CD4-positive, alpha-beta T cell treated with Interleukin-2 at 100 ng/mL for 4 hours (primary cell): ENCODE measurements at regions not wholly inside any gene's neighbourhood (a gene's known extent, or its start where the extent isn't known, plus 50 kb on each side); places are given as distances from the start of the nearest gene placed in this dataset.

Experiments
- DNase-seq: peaks from one replicate; pipeline ENCODE4 v3.0.0-alpha.2; 2020; ENCODE audit warnings: low spot score

GRCh38 chr13:82947683-82948082 is 934.6 kb downstream of the SLITRK1 start:
- no peak for DNase-seq

- no peak for DNase-seq
Observed at GRCh38 chr13:82947191-82947621, 935.1 kb downstream of the SLITRK1 start.

- DNase-seq, result no peak
Observed at GRCh38 chr13:82938644-82939043, 943.6 kb downstream of the SLITRK1 start.

GRCh38 chr13:82934000-82934399 is 948.3 kb downstream of the SLITRK1 start:
- DNase-seq, result no peak

- DNase-seq, result no peak
Observed at GRCh38 chr13:82925114-82925513, 957.2 kb downstream of the SLITRK1 start.

- DNase-seq, result no peak
Observed at GRCh38 chr13:82917984-82918383, 964.3 kb downstream of the SLITRK1 start.

- DNase-seq, result no peak
Observed at GRCh38 chr13:82912564-82912963, 969.7 kb downstream of the SLITRK1 start.

GRCh38 chr13:82905071-82905470 is 977.2 kb downstream of the SLITRK1 start:
- no peak for DNase-seq

GRCh38 chr13:82900453-82900852 is 981.8 kb downstream of the SLITRK1 start:
- DNase-seq, result no peak

- no peak for DNase-seq
Observed at GRCh38 chr13:82898586-82898985, 983.7 kb downstream of the SLITRK1 start.

GRCh38 chr13:82879921-82880320 is 1002.4 kb downstream of the SLITRK1 start:
- DNase-seq, result no peak

GRCh38 chr13:82878536-82878935 is 1003.7 kb downstream of the SLITRK1 start:
- DNase-seq, result no peak

GRCh38 chr13:82867284-82867683 is 1015.0 kb downstream of the SLITRK1 start:
- no peak for DNase-seq

- DNase-seq, result no peak
Observed at GRCh38 chr13:82850644-82851043, 1031.6 kb downstream of the SLITRK1 start.

- DNase-seq, result no peak
Observed at GRCh38 chr13:82848766-82849165, 1033.5 kb downstream of the SLITRK1 start.

GRCh38 chr13:82847595-82847994 is 1034.7 kb downstream of the SLITRK1 start:
- DNase-seq, result no peak

- DNase-seq, result no peak
Observed at GRCh38 chr13:82833923-82834322, 1048.4 kb downstream of the SLITRK1 start.

- DNase-seq, result no peak
Observed at GRCh38 chr13:82829040-82829439, 1053.2 kb downstream of the SLITRK1 start.

GRCh38 chr13:82827724-82828123 is 1054.5 kb downstream of the SLITRK1 start:
- no peak for DNase-seq

- DNase-seq, result no peak
Observed at GRCh38 chr13:82822935-82823334, 1059.3 kb downstream of the SLITRK1 start.

GRCh38 chr13:82817133-82817532 is 1065.1 kb downstream of the SLITRK1 start:
- no peak for DNase-seq

GRCh38 chr13:82815791-82816190 is 1066.5 kb downstream of the SLITRK1 start:
- DNase-seq, result no peak

- no peak for DNase-seq
Observed at GRCh38 chr13:82803341-82803740, 1078.9 kb downstream of the SLITRK1 start.

GRCh38 chr13:82802528-82802927 is 1079.7 kb downstream of the SLITRK1 start:
- DNase-seq, result no peak

- no peak for DNase-seq
Observed at GRCh38 chr13:82800391-82800790, 1081.9 kb downstream of the SLITRK1 start.
